Amniotic epithelial cell (primary cell): ENCODE measurements at regions not wholly inside any gene's neighbourhood (a gene's known extent, or its start where the extent isn't known, plus 50 kb on each side); places are given as distances from the start of the nearest gene placed in this dataset.

Experiments used
- DNase-seq: peaks from one replicate; pipeline ENCODE4 v3.0.0-alpha.2; 2010; ENCODE audit warnings: low read depth

DNA sequence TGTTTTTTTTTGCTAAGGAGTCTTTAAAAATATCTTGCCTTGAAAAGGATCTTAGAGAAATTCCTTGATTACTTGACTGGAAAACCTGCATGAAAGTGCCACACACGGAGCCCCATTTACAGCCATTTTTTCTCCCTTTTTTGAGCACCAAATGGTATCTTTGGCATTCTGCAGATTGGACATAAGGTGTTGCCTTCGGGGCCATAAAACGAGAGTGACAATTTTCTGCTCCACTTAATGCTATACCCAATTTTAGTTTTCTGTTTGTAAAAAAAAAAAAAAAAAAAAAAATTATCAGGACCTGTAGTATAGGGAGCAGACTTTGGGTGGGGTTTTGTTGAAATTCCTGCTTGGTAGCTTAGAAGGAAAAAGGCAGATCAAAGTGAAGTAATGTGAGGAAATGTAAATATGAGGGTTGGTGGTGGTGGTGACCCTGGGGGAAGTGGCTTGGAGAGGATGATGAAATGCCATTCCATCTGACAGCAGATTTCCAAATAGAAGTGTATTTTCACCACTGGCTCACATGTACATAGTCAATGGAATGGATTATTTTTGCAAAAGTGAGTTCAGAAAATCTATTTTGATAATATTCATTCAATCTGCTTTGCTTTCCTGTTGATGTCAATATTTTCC is 212.1 kb upstream of the SOX4 start:
- peak; percentile 38 for DNase-seq

DNA sequence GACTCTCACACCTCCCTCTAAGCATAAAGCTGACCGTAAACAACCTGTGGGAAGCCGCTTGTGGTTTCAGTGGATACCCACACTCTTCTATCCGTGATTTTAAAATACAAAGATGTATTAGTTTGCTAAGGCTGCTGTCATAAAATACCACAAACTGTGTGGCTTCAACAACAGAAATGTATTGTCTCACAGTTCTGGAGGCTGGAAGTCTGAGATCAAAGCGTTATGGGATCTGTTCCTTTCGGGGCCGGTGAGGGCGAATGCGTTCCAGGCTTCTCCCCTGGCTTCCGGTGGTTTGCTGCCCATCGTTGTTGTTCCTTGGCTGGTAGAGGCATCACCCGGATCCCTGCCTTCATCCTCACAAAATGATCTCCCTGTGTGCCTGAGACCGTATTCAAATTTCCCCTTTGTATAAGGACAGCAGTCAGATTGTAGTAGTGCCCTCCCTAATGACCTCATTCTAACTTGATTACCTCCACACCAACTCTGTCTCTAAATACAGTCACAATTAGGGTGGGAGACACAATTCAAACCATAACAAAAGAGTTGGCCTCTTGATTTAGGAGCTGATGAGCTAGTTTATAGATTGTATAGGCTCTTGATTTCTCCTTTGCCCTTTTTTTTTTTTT is 210.6 kb upstream of the SOX4 start:
- no peak for DNase-seq

DNA sequence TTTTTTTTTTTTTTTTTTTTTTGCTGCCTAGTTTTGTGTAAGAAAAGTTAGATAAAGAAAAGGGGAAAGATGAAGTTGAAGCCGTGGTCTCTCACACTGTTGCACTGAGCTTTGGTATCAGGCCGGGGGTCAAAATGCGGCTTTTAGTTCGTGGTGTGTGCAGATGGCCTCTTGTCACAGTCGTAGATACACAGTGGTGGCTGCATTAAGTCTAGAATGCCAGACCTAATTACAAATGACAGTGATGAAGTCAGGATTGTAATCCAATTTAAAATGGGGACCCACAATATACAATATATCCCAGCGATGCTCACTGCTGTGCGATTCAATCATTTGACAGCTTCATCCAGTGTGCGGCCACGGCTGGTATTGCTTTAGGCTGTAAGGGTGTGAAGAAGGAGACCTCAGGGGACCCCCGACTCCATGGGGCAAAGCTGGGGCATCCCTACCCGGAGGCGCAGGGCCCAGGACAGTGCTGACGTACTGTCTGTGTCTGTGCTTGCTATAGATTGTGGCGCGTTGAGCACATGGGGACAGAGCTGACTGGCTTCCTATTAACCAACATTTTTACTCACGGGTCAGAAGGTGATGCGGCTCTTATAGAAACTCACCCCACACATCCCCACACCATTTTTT is 210.0 kb upstream of the SOX4 start:
- no peak for DNase-seq

DNA sequence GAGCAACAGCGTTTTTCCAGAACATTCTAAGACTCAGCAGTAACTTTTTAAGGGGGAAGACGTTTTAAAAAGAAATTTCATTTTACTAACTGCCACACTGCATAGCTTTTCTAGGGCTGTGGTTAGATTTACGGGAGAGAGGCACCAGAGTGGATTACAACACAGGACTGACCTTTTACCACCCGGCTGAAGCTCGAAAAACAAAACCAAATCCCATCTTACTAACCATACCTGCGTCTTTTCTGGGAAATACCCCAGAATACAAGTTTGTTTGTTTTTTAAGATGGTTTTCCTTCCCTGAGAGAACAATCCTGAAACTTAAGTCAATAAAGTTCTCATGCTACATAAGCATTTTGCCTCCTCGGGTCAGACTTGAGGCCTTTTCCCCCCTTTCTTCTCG is 209.3 kb upstream of the SOX4 start:
- DNase-seq = peak; percentile 84

DNA sequence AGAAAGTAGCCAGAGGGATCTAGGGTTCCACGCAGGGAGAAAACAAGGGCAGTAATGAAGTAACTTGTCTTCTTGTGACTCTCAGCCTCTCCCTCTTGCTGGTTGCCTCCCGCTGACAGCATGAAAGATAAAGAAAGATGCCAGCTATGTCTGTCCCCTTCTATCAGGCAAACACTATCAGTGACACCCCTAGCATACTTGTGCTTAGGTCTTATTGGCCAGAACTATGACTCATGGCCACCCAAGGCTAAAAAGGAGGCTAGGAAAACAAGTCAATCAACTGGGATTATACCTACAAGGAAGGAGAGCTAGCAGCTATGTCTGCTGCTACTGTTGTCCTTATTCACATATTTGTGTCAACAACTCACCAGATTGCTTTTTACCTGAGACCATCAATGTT is 206.8 kb upstream of the SOX4 start:
- peak; percentile 72 for DNase-seq

DNA sequence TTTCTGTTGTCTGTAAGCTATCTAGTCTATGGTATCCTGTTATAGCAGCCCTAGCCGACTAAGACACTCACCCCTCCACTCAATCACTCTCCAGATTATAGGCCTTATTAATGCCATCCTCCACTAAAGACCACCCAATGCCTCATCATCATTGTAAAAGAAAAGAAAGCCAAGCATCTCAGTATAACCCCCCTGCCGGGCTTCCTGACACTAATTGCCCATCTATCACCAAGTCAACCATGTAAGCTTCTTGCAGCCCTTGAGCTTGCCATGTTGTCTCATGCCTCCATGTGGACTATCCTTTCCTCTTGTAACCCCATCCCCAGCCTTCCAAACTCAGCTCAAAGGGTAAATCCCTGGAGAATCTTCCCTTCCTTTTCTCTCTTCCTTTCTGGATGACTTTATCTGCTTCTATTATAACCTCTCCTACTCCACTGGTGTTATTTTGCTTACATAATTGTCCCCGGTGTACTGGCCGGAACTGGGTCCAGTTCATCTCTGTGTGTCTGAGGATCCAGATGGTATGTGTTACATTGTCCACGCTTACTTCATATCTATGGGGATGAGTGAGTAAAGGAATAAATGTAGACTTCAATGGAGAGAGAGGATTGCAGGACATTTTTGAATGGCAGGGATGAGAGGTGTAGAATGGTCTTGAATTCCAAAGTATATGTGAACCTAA is 202.9 kb upstream of the SOX4 start:
- no peak for DNase-seq

DNA sequence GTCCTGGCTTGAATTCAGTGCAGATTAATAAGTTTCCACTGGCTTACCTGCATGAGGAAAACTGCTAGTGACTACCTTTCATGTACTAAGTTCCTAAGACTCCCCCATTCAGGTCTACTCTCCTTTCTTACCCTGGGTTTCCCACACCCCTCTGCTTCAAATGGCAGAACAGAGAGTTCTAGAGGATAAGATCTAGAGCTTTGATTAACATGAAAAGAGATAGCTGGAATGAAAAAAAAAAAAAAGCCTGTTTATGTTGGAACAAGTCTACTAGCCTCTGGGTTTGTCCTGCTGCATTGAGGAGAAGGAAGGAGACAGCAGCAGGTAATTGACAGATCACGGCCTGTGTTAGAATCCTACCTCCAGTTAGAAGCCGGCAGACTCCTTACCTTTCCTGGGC is 201.4 kb upstream of the SOX4 start:
- no peak for DNase-seq

DNA sequence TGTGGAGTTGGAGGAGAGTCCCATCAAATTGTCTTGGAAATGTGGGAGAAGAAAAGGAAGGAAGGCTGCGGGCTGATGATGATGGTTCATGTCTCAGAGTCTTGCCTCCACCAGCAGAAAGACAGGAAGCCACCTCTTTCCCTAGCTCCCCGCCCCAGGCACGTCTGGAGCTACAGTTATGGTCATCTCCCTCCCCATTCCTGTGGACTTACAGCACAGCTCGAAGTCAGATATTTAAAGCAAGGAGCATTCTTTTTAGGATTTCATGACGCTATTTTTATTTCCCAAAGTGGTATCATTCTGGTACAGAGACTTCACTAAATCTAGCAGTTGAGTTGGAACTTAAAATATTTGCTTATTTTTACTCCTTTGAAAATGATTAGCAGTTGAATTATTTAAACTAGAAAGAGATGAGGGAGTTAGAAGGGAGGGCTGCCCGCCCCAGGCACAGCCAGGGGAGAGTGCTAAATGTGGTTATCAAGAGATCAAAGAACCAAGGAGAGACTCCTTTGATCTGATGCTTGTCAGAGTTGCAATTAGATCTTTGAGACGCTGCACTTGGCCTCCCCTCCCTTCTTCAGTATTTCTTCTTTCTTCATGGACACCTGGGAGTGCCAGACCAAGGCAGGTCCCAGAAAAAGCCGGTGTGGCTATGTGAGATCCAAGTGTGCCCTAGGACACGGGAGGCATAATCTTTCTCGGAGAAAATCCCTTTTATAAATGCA is 199.9 kb upstream of the SOX4 start:
- no peak for DNase-seq

DNA sequence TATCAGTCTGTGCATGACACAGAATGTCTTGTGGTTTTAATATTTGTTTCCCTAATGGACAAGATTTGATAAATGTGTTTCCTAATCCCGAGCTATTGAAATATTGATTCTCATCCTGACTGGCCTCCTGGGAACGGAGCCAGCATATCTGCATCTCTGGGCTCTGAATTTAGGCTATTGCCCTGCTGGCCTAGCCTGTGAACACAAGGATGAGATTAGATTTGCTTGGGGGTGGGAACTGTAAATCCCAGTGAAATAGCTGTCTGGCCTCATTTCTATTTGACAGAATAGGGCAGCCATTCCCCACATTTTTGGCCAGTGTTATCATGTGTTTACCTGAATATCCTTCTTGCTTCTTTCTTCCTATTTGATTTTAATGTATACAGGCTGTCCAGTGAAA is 198.4 kb upstream of the SOX4 start:
- DNase-seq = peak; percentile 88

DNA sequence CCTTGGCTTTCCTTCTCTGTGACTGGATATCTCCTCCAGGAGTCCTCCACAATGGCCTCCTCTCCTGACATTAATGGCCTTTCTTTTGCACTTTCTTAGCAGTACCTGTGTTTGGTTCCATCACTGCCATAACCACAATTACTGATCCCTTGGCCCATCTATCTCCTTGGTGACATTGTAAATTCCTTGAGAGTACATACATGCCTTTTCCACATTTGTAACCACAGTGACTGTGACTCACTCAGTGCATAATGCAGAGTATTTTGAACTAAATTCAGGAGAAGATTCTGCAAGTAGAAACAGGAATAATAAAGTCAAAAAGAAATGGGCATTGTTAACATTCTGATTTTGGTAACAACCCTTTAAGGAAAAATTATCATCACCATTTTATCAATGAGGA is 197.2 kb upstream of the SOX4 start:
- peak; percentile 80 for DNase-seq

DNA sequence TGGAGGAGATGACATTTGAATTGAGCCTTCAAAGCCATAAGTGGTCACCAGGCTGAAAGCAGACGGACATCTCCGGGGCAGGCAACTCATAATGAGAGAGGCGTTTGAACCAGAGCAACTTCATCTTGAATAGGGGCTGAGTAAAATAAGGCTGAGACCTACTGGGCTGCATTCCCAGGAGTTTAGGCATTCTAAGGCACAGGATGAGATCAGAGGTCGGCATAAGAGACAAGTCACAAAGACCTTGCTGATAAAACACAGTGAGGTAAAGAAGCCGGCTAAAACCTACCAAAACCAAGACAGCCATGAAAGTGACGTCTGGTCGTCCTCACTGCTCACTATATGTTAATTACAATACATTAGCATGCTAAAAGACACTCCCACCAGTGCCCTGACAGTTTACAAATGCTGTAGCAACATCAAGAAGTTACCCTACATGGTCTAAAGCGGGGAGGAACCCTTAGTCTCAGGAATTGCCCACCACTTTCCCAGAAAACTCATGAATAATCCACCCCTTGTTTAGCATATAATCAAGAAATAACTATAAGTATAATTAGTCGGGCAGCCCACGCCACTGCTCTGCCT is 194.7 kb upstream of the SOX4 start:
- no peak for DNase-seq

DNA sequence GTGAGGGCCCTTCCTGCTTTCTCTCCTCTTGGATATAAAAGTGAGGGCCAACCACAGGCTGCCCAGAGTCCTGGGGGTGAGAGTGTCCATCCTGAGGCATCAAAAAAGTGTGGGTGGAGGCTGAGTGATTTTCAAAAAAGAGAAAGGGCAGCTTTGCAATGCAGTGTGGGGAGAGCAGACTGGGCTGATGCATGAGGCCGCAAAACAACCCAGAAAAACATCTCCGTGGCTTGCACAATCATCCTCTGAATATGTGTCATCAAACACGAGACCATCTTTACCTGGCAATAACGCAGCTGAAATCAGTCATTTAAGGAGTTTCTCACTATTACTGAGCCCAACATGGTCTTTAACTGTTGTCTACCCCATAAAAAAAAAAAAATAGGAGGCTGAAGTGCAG is 191.2 kb upstream of the SOX4 start:
- peak; percentile 96 for DNase-seq

DNA sequence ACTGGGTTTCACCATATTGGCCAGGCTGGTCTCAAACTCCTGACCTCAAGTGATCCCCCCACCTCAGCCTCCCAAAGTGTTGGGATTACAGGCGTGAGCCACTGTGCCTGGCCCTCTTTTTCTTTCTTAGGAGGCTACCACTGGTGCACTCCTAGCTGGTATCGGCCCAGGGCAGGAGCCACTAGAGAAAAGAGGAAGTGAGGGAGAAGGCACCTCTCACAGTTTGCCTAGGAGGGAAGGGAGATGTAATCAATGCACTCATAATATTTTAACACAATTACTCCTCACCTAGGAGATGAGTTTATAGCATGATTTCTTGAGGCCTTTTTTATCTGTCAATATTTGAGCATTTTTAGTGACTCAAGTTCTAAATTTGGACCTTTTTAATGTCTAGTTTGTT is 189.0 kb upstream of the SOX4 start:
- no peak for DNase-seq

DNA sequence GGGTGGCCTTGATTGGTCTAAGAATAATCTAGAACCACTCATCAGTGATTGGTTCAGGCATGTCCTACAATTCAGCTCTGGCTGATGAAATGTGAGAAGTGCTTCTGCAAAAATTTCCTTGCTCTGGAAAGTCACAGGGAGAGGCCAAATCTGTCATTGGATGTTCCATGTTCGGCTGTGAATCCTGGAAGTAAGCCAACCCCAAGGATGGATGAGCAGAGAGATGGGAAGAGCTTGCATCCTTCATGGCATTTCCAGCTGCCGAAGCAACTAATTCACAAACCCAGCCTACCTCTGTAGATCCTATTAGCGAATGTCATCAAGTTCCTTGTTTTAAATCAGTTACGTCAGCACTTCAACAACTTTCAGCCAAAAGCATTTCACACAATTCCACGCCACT is 187.2 kb upstream of the SOX4 start:
- DNase-seq = no peak

DNA sequence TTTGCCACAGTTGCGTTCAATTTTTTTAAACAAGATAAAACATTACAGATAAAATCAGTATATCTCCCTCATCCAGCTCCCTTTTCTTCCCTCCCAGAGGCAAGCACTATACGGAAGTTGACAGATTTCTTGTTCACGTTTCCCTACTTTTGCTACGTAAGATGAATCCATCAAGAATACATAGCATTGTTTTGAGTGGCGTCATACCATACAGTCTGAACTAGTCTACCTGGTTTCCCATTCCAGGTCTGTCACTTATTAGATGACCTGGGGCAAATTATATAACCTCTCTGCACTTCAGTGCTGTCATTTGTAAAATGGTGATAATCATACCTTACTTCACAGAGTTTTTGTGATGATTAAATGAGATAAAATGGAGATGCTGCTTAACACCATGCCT is 184.3 kb upstream of the SOX4 start:
- no peak for DNase-seq

DNA sequence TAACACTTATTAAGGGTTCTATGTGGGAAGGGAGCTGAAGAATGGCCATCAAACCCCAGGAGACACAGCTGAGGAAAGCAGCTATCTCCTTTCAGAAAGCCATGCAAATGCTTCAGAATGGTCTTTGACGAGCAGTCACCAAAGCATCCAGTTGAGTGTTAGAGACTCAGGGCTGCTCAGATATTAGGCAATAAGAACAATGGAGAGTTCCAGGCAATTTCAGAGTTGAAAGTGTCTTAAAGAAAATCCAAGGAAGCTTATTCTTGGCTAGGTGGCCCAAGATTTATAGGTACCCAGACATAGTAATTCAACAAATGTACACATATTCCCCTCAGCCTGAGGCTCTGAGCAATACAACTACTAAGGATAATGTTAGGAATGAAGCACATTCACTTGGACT is 180.1 kb upstream of the SOX4 start:
- DNase-seq = no peak

DNA sequence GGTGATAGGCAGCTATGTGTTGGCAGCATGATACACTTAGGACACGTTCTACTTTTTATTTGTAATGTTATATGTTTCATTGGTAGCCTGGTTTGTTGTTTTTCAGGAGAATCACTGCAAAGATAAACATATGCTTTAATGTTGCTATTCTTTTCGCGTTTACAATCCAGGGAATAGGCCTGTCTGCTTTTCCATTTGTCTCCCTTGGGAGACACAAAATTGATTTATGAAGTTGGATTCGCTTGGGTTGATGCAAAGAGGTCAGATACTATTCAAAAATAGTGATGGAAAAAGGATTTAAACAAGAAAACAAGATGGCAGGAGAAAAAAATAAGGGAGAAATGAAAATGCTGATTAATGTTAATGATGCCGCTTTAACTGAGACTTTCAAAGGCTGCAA is 179.5 kb upstream of the SOX4 start:
- no peak for DNase-seq

DNA sequence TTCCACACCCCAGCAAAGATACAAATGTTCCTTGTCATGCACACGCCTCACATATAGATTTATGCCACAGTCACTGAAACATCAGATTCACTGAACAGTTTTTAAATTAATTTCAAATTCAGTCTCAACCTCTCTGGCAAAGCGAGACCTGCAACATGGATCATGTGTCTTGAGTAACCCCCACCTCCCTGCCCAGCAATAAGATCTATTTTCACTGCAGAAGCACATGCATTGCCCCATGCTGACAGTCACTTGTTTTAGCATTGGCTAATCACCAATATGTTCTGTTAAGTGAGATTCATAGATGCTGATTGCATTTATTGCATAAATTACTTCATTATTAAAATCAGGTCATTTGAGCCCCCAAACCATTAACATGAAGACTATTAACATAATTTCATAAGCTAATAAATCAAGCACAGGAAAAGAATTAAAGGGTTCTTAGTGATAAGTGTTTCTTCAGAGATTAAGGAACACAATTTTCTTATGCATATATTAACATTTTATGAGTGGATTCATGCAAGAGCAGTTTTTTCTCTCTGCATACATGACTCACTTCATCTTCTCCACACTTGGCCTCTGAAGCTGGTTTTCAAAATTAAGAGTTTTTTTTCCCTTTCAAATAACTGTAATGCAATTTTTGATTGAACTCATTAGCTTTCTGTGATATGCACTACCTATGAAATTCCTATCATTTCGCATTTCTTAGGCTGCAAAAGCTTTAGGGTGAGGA is 173.2 kb upstream of the SOX4 start:
- no peak for DNase-seq

DNA sequence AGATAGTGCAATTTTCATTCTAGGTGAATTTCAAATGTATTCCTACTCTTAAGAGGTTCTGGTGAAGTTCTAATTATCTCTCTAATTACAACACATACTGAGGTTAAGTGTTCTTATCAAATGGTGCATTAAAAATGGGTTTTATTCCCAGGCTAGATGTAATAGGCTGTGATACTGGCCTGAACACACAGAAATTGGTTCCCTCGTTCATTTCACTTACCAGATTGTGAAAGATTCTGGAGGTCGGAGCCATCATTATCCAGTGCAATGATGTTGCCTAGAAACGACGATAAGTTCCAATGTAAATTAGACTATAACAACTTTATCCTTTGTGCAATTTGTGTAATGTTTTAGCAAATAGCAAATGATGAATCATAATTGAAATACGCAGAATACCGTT is 172.6 kb upstream of the SOX4 start:
- no peak for DNase-seq

DNA sequence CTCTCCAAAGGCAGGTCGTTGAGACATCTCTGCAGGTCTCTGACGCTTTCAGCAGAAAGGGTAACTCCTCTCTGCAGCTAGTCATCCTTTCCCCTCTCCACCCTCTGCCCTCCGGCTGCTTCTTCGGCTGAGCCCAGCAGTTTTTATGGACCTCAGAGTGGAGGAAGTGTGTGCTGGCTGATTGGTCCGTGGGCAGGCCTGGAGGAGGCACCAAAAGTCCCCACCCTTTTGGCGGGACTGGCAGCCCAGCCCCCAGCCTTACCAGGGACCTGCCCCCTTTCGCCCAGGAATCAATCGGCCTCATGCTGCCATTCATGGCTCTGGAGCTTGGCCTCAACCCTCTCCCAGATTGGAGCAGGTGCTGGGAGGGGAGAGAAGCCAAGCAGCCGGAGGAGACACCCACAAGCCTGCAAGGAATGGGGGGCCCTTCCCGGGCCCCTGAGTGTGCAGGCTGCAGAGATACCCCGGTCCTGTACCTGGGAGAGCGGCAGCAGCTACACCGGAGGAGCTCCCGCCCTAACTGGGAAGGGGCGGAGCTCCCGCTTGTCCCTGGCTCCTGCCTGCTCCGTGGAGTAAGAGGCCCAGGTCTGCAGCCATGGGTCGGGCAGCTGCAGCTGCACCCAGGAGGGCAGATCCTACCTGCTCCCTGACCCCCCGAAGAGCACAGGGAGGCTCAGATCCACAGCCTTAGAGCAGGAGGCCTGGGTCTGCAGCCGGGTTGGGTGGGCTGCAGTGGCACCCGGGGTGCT is 170.3 kb upstream of the SOX4 start:
- DNase-seq = no peak
